Activated gamma-delta T cell treated with anti-CD3 and anti-CD28 coated beads, Interleukin-2, amount 50 U/mL, for 16 hours (primary cell): ENCODE measurements at regions not wholly inside any gene's neighbourhood (a gene's known extent, or its start where the extent isn't known, plus 50 kb on each side); places are given as distances from the start of the nearest gene placed in this dataset.

Experiments
- DNase-seq: peaks from one replicate; pipeline ENCODE4 v3.0.0-alpha.2; 2020; ENCODE audit warnings: low read depth

GRCh38 chr16:79833559-79833958 is 233.0 kb upstream of the MAF start:
- DNase-seq = no peak

GRCh38 chr16:79826732-79827475 is 226.4 kb upstream of the MAF start:
- no peak for DNase-seq

- no peak for DNase-seq
Observed at GRCh38 chr16:79825002-79825401, 224.5 kb upstream of the MAF start.

GRCh38 chr16:79823639-79824038 is 223.1 kb upstream of the MAF start:
- no peak for DNase-seq

- DNase-seq = no peak
Observed at GRCh38 chr16:79821911-79822310, 221.4 kb upstream of the MAF start.

GRCh38 chr16:79816081-79816497 is 215.6 kb upstream of the MAF start:
- DNase-seq = no peak

GRCh38 chr16:79815049-79815448 is 214.5 kb upstream of the MAF start:
- DNase-seq = no peak

- no peak for DNase-seq
Observed at GRCh38 chr16:79814124-79814523, 213.6 kb upstream of the MAF start.

- DNase-seq = no peak
Observed at GRCh38 chr16:79811541-79811940, 211.0 kb upstream of the MAF start.

GRCh38 chr16:79810449-79811189 is 210.1 kb upstream of the MAF start:
- DNase-seq = no peak

- DNase-seq = no peak
Observed at GRCh38 chr16:79809376-79809775, 208.8 kb upstream of the MAF start.

- DNase-seq = no peak
Observed at GRCh38 chr16:79808731-79809130, 208.2 kb upstream of the MAF start.

- no peak for DNase-seq
Observed at GRCh38 chr16:79806757-79807156, 206.2 kb upstream of the MAF start.

- DNase-seq = no peak
Observed at GRCh38 chr16:79805621-79806020, 205.1 kb upstream of the MAF start.

GRCh38 chr16:79801646-79802045 is 201.1 kb upstream of the MAF start:
- no peak for DNase-seq

- DNase-seq = no peak
Observed at GRCh38 chr16:79800016-79800608, 199.6 kb upstream of the MAF start.

- no peak for DNase-seq
Observed at GRCh38 chr16:79798416-79799053, 198.0 kb upstream of the MAF start.

- no peak for DNase-seq
Observed at GRCh38 chr16:79797486-79797885, 196.9 kb upstream of the MAF start.

GRCh38 chr16:79795556-79795955 is 195.0 kb upstream of the MAF start:
- no peak for DNase-seq

- no peak for DNase-seq
Observed at GRCh38 chr16:79794941-79795340, 194.4 kb upstream of the MAF start.

- no peak for DNase-seq
Observed at GRCh38 chr16:79792664-79793351, 192.3 kb upstream of the MAF start.

GRCh38 chr16:79792076-79792475 is 191.5 kb upstream of the MAF start:
- no peak for DNase-seq
